Right lobe of liver (tissue), 6 donors: ENCODE measurements at regions not wholly inside any gene's neighbourhood (a gene's known extent, or its start where the extent isn't known, plus 50 kb on each side); places are given as distances from the start of the nearest gene placed in this dataset.

Experiments used
- ATAC-seq, 4 donors: fragments of 200-7000 bp; cut with Tn5 transposase; one replicate each; pipeline ENCODE4 v1.9.1; 2020; ENCODE audit warnings: mild to moderate bottlenecking in 4 of 4, moderate library complexity in 4 of 4
- DNase-seq, 3 donors: peaks; one replicate each; pipeline ENCODE4 v3.0.0-alpha.2; 2020
- H3K27ac ChIP-seq, 3 donors: fragments of 200-600 bp; one replicate each; pipeline ENCODE4 v1.8.0; 2022
- H3K27me3 ChIP-seq, 2 donors: fragments of 200-600 bp; one replicate each; pipeline ENCODE4 v1.8.0; 2022
- H3K36me3 ChIP-seq, 4 donors: fragments of 200-600 bp; sonication (generic) in 1 of 4; one replicate each; pipeline versions ENCODE4 v1.5.1 to v1.8.0; 2017 to 2022; ENCODE audit warnings: control low read depth in 1 of 4
- H3K4me1 ChIP-seq, 4 donors: fragments of 200-600 bp; sonication (generic) in 1 of 4; one replicate each; pipeline versions ENCODE4 v1.5.1 to v1.8.0; 2017 to 2022; ENCODE audit warnings: control low read depth in 1 of 4
- H3K4me3 ChIP-seq, 3 donors: fragments of 200-600 bp; one replicate each; pipeline ENCODE4 v1.8.0; 2022
- H3K9me3 ChIP-seq, 4 donors: fragments of 200-600 bp; sonication (generic) in 1 of 4; one replicate each; pipeline versions ENCODE4 v1.5.1 to v1.8.0; 2017 to 2022; ENCODE audit warnings: control low read depth in 1 of 4
- CTCF ChIP-seq, 4 donors: fragments of 200-600 bp in 3 of 4; fragments of 450-650 bp in 1 of 4; IDR thresholded peaks; one replicate each; pipeline versions ENCODE4 v1.5.1 to v1.8.0; 2016 to 2022; ENCODE audit warnings: antibody characterized with exemption in 4 of 4, mild to moderate bottlenecking in 2 of 4
- POLR2A ChIP-seq: fragments of 450-650 bp; IDR thresholded peaks from one replicate; pipeline ENCODE4 v1.6.1; 2017; ENCODE audit warnings: antibody characterized with exemption, mild to moderate bottlenecking
- WGBS: methylation state at CpG from one replicate; pipeline ENCODE4 v1.1.6; 2018; ENCODE audit warnings: low coverage, low lambda C conversion rate; ENCODE audit not compliant: insufficient coverage; ENCODE audit errors: missing lambda C conversion rate; 5-methylcytosine and 5-hydroxymethylcytosine counted together
- intact Hi-C, 2 donors: fragments of 100-400 bp; cut with DNase I; formaldehyde crosslinking; loops; one replicate each; pipeline versions ENCODE4 v1.11.2 to v1.14.1; 2022
- donor health status: DM: no; HTN: yes; CAD: no.
- donor health status: DM: no; HTN: no; CAD: no.
- donor health status: DM: no; HTN: no; CAD: no.
- donor health status: DM: no; HTN: yes; CAD: no.
- donor health status: DM: no; HTN: yes; CAD: no.

DNA sequence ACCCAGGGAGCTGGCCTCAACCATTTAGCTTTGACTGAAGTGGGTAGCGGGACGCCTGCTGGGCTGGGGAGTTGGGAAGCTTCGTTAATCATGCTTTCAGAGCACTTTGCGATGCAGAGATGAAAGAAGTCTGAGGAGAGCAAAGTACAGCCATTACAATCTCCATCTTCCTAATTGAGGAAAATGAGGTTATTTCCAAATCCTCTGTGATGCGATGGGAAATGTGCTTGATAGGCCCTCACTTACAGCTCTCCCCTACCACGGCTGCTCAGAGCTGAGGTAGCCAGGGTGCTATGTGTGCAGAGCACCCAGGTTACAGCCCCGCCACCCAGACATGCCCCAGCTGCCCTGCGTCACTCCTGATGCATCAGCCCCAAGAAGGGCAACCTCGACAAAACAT is 326.5 kb upstream of the KLHL29 start:
- intact Hi-C loops = no loop called here

DNA sequence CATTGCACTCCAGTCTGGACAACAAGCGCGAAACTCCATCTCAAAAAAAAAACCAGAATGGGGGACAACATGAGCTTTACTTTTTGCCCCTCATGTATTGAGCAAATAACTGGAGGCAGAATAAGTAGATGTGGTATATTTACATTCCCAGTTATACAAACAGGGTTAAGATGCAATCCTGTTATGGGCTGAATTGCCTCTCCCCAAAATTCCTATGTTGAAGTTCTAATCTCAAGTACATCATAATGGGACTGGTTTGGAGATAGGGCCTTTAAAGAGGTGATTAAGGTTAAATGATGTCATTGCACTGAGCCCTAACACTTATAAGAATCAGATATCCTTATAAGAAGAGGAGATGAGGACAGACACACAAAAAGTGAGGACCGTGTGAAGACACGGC is 319.8 kb upstream of the KLHL29 start:
- H3K27ac ChIP-seq = no peak overlapping the region
- no peak for DNase-seq
- no peaks in the 10 kb centered on the region for H3K27me3 ChIP-seq
- intact Hi-C loops = no loop called here
- H3K9me3 ChIP-seq = no peaks in the 10 kb centered on the region
- H3K4me1 ChIP-seq = peaks cover 0 to 42% (median 16%) of the 10 kb centered on the region in 4 donors
- no peaks in the 10 kb centered on the region for H3K36me3 ChIP-seq
- WGBS = 96% methylated on average over 4 of the region's 4 CpGs
- no peak for ATAC-seq
- TF ChIP-seq POLR2A (no peak), CTCF (IDR thresholded peaks at IDR 0.05) (no peak)
- no peak overlapping the region for H3K4me3 ChIP-seq

More for the DNA sequence above, 326.5 kb upstream of the KLHL29 start:
- Histone ChIP-seq H3K27ac (no peak overlapping the region), H3K9me3 (no peaks in the 10 kb centered on the region), H3K4me1 (no peaks in the 10 kb centered on the region), H3K27me3 (no peaks in the 10 kb centered on the region), H3K36me3 (no peaks in the 10 kb centered on the region), H3K4me3 (no peak overlapping the region)
- DNase-seq (no peak), ATAC-seq (no peak)
- TF ChIP-seq CTCF (IDR thresholded peaks at IDR 0.05) (no peak), POLR2A (no peak)
- 91% methylated on average over 7 of the region's 9 CpGs for WGBS

DNA sequence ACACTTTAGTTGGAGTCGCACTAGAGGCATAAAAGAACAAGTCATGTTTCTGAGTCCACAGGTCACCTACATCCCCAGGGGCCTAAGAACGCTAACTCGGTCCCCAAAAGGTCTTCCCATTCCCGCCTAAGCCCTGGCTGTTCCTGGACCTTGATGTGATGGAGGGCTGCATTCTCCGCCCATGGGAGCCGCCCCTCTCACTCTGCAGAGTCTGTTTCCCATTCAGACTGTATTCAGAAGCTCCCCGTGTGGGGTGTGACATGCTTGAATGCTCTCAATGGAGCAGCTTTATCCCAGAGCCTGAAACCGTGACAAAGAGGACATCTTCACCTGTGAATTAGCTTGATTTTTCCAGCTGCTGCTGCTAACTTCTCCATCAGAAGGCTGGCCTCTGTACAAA is 319.0 kb upstream of the KLHL29 start:
- TF ChIP-seq CTCF (IDR thresholded peaks at IDR 0.05) (no peak), POLR2A (no peak)
- H3K4me1 ChIP-seq = peaks cover 0 to 49% (median 16%) of the 10 kb centered on the region in 4 donors
- H3K4me3 ChIP-seq = no peak overlapping the region
- WGBS = 100% methylated on average over 2 of the region's 8 CpGs
- H3K27ac ChIP-seq = no peak overlapping the region
- intact Hi-C loops = no loop called here
- ATAC-seq = no peak
- H3K9me3 ChIP-seq = no peaks in the 10 kb centered on the region
- no peaks in the 10 kb centered on the region for H3K36me3 ChIP-seq
- H3K27me3 ChIP-seq = no peaks in the 10 kb centered on the region
- DNase-seq = no peak

- Histone ChIP-seq H3K27me3 (no peaks in the 10 kb centered on the region), H3K27ac (peak overlapping the region in 2 of 3 donors; percentile 33 to 39), H3K9me3 (no peaks in the 10 kb centered on the region), H3K36me3 (no peaks in the 10 kb centered on the region), H3K4me3 (peak overlapping the region in 2 of 3 donors; percentile 13 to 27), H3K4me1 (peaks cover 0 to 56% (median 18%) of the 10 kb centered on the region in 4 donors)
- WGBS = 35% methylated on average over 3 of the region's 3 CpGs
- no peak for TF ChIP-seq POLR2A
- TF ChIP-seq CTCF (IDR thresholded peaks at IDR 0.05) = no peak
- no peak for DNase-seq
- intact Hi-C loops = no loop called here
- peak; percentile 30 to 66 (median 43) for ATAC-seq
These were observed 318.3 kb upstream of the KLHL29 start for GRCh38 chr2:23066686-23067085.

GRCh38 chr2:23069156-23069555 is 315.8 kb upstream of the KLHL29 start:
- Histone ChIP-seq H3K27ac (peak overlapping the region in 2 of 3 donors; percentile 17 to 58), H3K36me3 (no peaks in the 10 kb centered on the region), H3K4me1 (peaks cover 0 to 73% (median 18%) of the 10 kb centered on the region in 4 donors), H3K4me3 (no peak overlapping the region), H3K9me3 (no peaks in the 10 kb centered on the region), H3K27me3 (no peaks in the 10 kb centered on the region)
- ATAC-seq = peak; percentile 66 to 87 (median 86)
- no peak for TF ChIP-seq CTCF (IDR thresholded peaks at IDR 0.05)
- no peak for TF ChIP-seq POLR2A
- WGBS = 17% methylated on average over 2 of the region's 3 CpGs
- intact Hi-C loops = no loop called here
- peak in 2 of 3 donors; percentile 66 to 78 for DNase-seq
